Prostate gland (tissue), 2 donors: ENCODE measurements at regions not wholly inside any gene's neighbourhood (a gene's known extent, or its start where the extent isn't known, plus 50 kb on each side); places are given as distances from the start of the nearest gene placed in this dataset.

Source experiments
- DNase-seq: peaks from one replicate; pipeline ENCODE4 v3.0.0-alpha.2; 2019; ENCODE audit warnings: low spot score
- H3K27ac ChIP-seq, 2 donors: fragments of 200-600 bp; sonication (generic); 2 replicates each; pipeline ENCODE4 v1.5.1; 2017 to 2019
- H3K27me3 ChIP-seq: fragments of 200-600 bp; sonication (generic); replicated peaks from 2 replicates; pipeline ENCODE4 v1.5.1; 2019; ENCODE audit not compliant: insufficient read depth
- H3K36me3 ChIP-seq, 2 donors: fragments of 200-600 bp; sonication (generic); 1 replicate in 1 of 2; 2 replicates in 1 of 2; pipeline versions ENCODE4 v1.5.1 to v1.8.1; 2017 to 2019
- H3K4me1 ChIP-seq: fragments of 200-600 bp; sonication (generic); replicated peaks from 2 replicates; pipeline ENCODE4 v1.5.1; 2019
- H3K4me3 ChIP-seq, 2 donors: fragments of 200-600 bp; sonication (generic); 2 replicates each; pipeline ENCODE4 v1.5.1; 2017 to 2019
- H3K9me3 ChIP-seq: fragments of 200-600 bp; sonication (generic); 2 replicates; pipeline ENCODE4 v1.5.1; 2017
- POLR2A ChIP-seq: fragments of 450-650 bp; IDR thresholded peaks from one replicate; pipeline ENCODE4 v1.6.1; 2016; ENCODE audit warnings: antibody characterized with exemption, mild to moderate bottlenecking
- POLR2AphosphoS5 ChIP-seq: sonication (generic); formaldehyde crosslinking; IDR thresholded peaks from one replicate; pipeline ENCODE4 v1.6.1; 2017; ENCODE audit warnings: antibody characterized with exemption
- WGBS: methylation state at CpG from one replicate; pipeline ENCODE4 v1.1.5; 2018; 5-methylcytosine and 5-hydroxymethylcytosine counted together
- intact Hi-C: fragments of 100-400 bp; cut with DNase I; formaldehyde crosslinking; loops from one replicate; pipeline ENCODE4 v1.14.2; 2022
- TF ChIP-seq, protein P1 (sequence below), 4 experiments: fragments of 200-600 bp in 2 of 4; fragments of 450-650 bp in 2 of 4; sonication (generic) in 2 of 4; IDR thresholded peaks; 1 replicate in 3 of 4; 2 replicates in 1 of 4; pipeline ENCODE4 v1.5.1; 2016 to 2019; ENCODE audit warnings: antibody characterized with exemption in 4 of 4, mild to moderate bottlenecking in 2 of 4, moderate library complexity in 2 of 4

DNA sequence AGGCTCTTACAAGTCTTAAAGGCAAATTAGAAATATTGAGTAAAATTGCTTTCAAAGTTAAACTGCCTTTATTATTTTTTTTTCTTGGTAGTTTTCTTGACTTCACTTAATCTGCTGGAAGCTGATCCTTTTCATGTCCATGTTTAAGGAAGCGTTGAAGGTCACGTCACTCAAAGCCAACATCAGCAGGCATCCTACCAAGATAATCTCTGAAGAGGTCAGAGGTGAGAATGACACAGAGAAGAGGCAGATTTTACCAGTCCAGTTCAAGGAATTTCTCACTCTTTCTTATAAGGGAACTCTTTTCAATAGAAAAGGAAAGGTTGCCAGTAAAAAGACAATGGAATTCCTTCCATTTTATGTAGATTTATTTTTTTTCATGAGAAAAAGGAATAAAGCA is 259.8 kb downstream of the ANXA1 start:
- TF ChIP-seq POLR2A (no peak), POLR2AphosphoS5 (no peak)
- TF ChIP-seq, protein P1, sequence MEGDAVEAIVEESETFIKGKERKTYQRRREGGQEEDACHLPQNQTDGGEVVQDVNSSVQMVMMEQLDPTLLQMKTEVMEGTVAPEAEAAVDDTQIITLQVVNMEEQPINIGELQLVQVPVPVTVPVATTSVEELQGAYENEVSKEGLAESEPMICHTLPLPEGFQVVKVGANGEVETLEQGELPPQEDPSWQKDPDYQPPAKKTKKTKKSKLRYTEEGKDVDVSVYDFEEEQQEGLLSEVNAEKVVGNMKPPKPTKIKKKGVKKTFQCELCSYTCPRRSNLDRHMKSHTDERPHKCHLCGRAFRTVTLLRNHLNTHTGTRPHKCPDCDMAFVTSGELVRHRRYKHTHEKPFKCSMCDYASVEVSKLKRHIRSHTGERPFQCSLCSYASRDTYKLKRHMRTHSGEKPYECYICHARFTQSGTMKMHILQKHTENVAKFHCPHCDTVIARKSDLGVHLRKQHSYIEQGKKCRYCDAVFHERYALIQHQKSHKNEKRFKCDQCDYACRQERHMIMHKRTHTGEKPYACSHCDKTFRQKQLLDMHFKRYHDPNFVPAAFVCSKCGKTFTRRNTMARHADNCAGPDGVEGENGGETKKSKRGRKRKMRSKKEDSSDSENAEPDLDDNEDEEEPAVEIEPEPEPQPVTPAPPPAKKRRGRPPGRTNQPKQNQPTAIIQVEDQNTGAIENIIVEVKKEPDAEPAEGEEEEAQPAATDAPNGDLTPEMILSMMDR (IDR thresholded peaks at IDR 0.05): no peak
- 59% methylated on average over 2 of the region's 2 CpGs for WGBS
- no peaks in the 10 kb centered on the region for H3K27me3 ChIP-seq
- no peak for DNase-seq
- intact Hi-C loops: no loop called here
- no peaks in the 10 kb centered on the region for H3K36me3 ChIP-seq
- no peak overlapping the region for H3K27ac ChIP-seq
- H3K4me3 ChIP-seq: no peak overlapping the region
- H3K4me1 ChIP-seq: no peaks in the 10 kb centered on the region
- H3K9me3 ChIP-seq: no peaks in the 10 kb centered on the region

DNA sequence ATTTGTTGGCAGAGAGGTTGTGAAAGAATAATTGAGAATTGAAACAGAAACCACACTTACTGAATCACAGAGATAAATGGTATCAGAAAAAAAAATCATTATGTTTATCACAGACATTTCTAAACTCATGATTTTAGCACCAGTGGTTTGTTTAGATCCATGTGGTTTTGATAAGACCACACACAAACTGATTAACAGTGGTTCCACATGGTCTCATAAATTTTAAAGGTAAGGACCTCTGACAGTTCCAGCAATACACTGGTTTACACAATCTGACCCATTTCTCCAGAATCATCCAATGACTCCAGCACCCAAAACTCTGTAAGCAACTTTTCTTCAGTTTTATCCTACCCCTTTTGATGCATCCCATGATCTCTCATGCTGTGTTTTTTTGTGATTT is 261.2 kb downstream of the ANXA1 start:
- Histone ChIP-seq H3K4me3 (no peak overlapping the region), H3K9me3 (no peaks in the 10 kb centered on the region), H3K4me1 (no peaks in the 10 kb centered on the region), H3K27ac (no peak overlapping the region), H3K27me3 (no peaks in the 10 kb centered on the region), H3K36me3 (no peaks in the 10 kb centered on the region)
- intact Hi-C loops: no loop called here
- DNase-seq: no peak
- TF ChIP-seq POLR2A: no peak
- TF ChIP-seq POLR2AphosphoS5: no peak
- TF ChIP-seq, protein P1 (IDR thresholded peaks at IDR 0.05): no peak

DNA sequence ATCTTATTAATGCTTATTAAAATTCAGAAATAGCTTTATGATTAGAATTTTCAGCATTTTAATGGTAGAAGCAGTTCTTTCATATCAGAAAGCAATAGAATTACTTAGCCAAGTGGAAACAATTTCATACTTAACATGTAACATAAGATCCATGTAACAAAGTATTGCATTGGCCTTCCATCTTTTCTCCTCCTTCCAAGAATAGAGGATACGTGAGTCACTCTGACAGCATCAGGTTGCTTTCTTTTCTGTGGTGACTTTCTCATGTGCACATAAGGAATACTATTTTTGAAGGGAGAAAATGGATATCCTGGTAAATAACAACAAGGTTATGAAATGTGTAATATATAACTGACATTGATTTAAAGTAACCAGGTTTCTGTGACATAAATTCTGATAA is 272.2 kb downstream of the ANXA1 start:
- H3K27ac ChIP-seq: no peak overlapping the region
- H3K27me3 ChIP-seq: no peaks in the 10 kb centered on the region
- no peak overlapping the region for H3K4me3 ChIP-seq
- 72% methylated on average over 1 of the region's 1 CpG for WGBS
- no peaks in the 10 kb centered on the region for H3K36me3 ChIP-seq
- no peaks in the 10 kb centered on the region for H3K4me1 ChIP-seq
- DNase-seq: no peak
- TF ChIP-seq, protein P1 (IDR thresholded peaks at IDR 0.05): no peak
- no peak for TF ChIP-seq POLR2A
- no peak for TF ChIP-seq POLR2AphosphoS5
- intact Hi-C loops: no loop called here
- H3K9me3 ChIP-seq: no peaks in the 10 kb centered on the region

DNA sequence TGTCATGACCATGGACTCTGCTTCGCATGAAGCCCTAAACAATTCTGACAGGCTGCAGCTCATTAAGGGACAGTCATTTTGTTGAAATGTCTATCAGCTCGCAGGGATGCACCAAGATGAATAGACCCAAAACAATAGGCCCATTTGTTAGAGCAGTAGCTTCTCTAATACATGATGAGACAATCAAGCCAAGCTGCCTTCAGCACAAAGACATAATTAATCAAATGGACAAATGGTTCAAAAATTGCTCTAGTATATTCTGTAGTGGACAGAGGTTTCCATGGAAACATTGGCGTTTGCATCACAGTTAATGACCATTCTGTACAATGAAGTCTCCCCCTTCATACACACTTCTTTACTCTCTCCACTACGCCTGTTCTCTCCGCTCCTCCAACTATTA is 274.6 kb downstream of the ANXA1 start:
- Histone ChIP-seq H3K4me1 (no peaks in the 10 kb centered on the region), H3K4me3 (no peak overlapping the region), H3K27ac (no peak overlapping the region), H3K9me3 (no peaks in the 10 kb centered on the region), H3K27me3 (no peaks in the 10 kb centered on the region), H3K36me3 (no peaks in the 10 kb centered on the region)
- no peak for DNase-seq
- intact Hi-C loops: no loop called here
- 33% methylated on average over 5 of the region's 5 CpGs for WGBS
- TF ChIP-seq POLR2A: no peak
- TF ChIP-seq, protein P1 (IDR thresholded peaks at IDR 0.05): no peak
- TF ChIP-seq POLR2AphosphoS5: no peak

DNA sequence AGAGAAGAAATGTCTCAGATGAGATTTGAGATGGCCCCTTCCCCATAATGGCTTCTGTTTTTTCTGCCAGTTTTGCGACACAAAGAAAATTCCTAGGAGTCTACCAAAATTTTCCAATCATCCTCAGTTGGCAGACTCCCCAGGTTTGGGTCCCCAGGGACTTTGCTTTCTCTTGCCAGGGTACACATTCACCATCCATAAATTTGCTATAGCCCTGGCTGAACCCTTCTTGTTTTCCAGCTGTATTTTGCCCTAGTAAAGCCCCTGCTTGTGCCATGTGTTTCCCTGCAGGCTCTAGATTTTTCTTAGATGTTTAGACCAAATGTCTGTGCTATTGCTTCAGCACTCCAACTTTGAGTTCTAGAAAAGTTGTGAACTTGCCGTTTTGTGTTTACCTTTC is 283.2 kb downstream of the ANXA1 start:
- Histone ChIP-seq H3K9me3 (no peaks in the 10 kb centered on the region), H3K4me3 (no peak overlapping the region), H3K4me1 (no peaks in the 10 kb centered on the region), H3K27me3 (no peaks in the 10 kb centered on the region), H3K36me3 (no peaks in the 10 kb centered on the region), H3K27ac (no peak overlapping the region)
- intact Hi-C loops: no loop called here
- no peak for DNase-seq
- TF ChIP-seq POLR2A (no peak), POLR2AphosphoS5 (no peak)
- TF ChIP-seq, protein P1 (IDR thresholded peaks at IDR 0.05): no peak
- 45% methylated on average over 2 of the region's 2 CpGs for WGBS
